Ishikawa (cell line): ENCODE measurements at regions not wholly inside any gene's neighbourhood (a gene's known extent, or its start where the extent isn't known, plus 50 kb on each side); places are given as distances from the start of the nearest gene placed in this dataset.

ENCODE experiments used
- CEBPB ChIP-seq: IDR thresholded peaks from 2 replicates; pipeline ENCODE4 v1.6.1; 2012
- CREB1 ChIP-seq: IDR thresholded peaks from 2 replicates; pipeline ENCODE4 v1.6.1; 2012; ENCODE audit warnings: low read depth
- EGR1 ChIP-seq: IDR thresholded peaks from 2 replicates; pipeline ENCODE4 v1.6.1; 2012
- EP300 ChIP-seq: IDR thresholded peaks from 2 replicates; pipeline ENCODE4 v1.6.1; 2012; ENCODE audit warnings: borderline replicate concordance
- FOXM1 ChIP-seq: IDR thresholded peaks from 2 replicates; pipeline ENCODE4 v1.6.1; 2012; ENCODE audit warnings: low read depth, borderline replicate concordance
- NFIC ChIP-seq: IDR thresholded peaks from 2 replicates; pipeline ENCODE4 v1.6.1; 2012
- RAD21 ChIP-seq: IDR thresholded peaks from 2 replicates; pipeline ENCODE4 v1.6.1; 2012; ENCODE audit warnings: low read depth
- REST ChIP-seq: IDR thresholded peaks from 2 replicates; pipeline ENCODE4 v1.6.1; 2012; ENCODE audit warnings: low read depth, mild to moderate bottlenecking
- TAF1 ChIP-seq: IDR thresholded peaks from 2 replicates; pipeline ENCODE4 v1.6.1; 2012; ENCODE audit warnings: low read depth, mild to moderate bottlenecking
- TCF12 ChIP-seq: IDR thresholded peaks from 2 replicates; pipeline ENCODE4 v1.6.1; 2012; ENCODE audit warnings: low read depth
- TEAD4 ChIP-seq: IDR thresholded peaks from 2 replicates; pipeline ENCODE4 v1.6.1; 2012
- YY1 ChIP-seq: IDR thresholded peaks from 2 replicates; pipeline ENCODE4 v1.6.1; 2012; ENCODE audit warnings: low read depth
- ZBTB7A ChIP-seq: IDR thresholded peaks from 2 replicates; pipeline ENCODE4 v1.6.1; 2012; ENCODE audit warnings: low read depth
- TF ChIP-seq, protein P1 (sequence below): IDR thresholded peaks from 2 replicates; pipeline ENCODE4 v1.6.1; 2012
- TF ChIP-seq, protein P2 (sequence below): IDR thresholded peaks from 2 replicates; pipeline ENCODE4 v1.6.1; 2012

GRCh38 chr16:55072976-55073375 lies 142.3 kb downstream of the IRX5 start:
- TF ChIP-seq, protein P1, sequence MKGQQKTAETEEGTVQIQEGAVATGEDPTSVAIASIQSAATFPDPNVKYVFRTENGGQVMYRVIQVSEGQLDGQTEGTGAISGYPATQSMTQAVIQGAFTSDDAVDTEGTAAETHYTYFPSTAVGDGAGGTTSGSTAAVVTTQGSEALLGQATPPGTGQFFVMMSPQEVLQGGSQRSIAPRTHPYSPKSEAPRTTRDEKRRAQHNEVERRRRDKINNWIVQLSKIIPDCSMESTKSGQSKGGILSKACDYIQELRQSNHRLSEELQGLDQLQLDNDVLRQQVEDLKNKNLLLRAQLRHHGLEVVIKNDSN: no peak
- TF ChIP-seq EGR1 (no peak), ZBTB7A (no peak), RAD21 (no peak)
- TF ChIP-seq, protein P2, sequence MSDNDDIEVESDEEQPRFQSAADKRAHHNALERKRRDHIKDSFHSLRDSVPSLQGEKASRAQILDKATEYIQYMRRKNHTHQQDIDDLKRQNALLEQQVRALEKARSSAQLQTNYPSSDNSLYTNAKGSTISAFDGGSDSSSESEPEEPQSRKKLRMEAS: no peak

DNA sequence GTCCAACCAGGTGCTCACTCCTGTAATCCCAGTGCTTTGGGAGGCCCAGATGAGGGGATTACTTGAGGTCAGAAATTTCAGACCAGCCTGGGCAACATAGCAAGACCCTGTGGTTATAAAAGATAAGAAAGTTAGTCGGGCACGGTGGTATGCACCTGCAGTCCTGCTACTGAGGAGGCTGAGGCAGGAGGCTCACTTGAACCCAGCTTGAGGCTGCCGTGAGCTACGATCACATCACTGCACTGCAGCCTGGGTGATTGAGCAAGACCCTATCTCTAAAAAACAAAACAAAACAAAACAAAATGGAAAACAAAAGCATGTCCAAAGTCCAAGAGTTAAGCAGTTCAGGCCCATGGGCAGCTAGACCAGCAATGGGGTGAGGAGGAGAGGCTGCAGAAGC lies 143.2 kb downstream of the IRX5 start:
- TF ChIP-seq, protein P1: no peak
- TF ChIP-seq ZBTB7A: no peak
- no peak for TF ChIP-seq RAD21
- no peak for TF ChIP-seq TEAD4
- TF ChIP-seq EP300: no peak
- TF ChIP-seq NFIC: no peak
- TF ChIP-seq, protein P2: no peak
- TF ChIP-seq TAF1: no peak

- TF ChIP-seq TCF12: no peak
- no peak for TF ChIP-seq CEBPB
- TF ChIP-seq REST: no peak
Observed at GRCh38 chr16:55076053-55076452, 145.4 kb downstream of the IRX5 start.

- TF ChIP-seq NFIC (no peak), TAF1 (no peak), FOXM1 (no peak), CEBPB (no peak), ZBTB7A (no peak), YY1 (no peak), CREB1 (no peak), TCF12 (no peak), TEAD4 (no peak), RAD21 (no peak), EP300 (no peak), REST (no peak), EGR1 (no peak)
- TF ChIP-seq, protein P2: no peak
- TF ChIP-seq, protein P1: no peak
Observed at GRCh38 chr16:55077266-55077665, 146.6 kb downstream of the IRX5 start.

GRCh38 chr16:55078153-55078552 lies 147.5 kb downstream of the IRX5 start:
- TF ChIP-seq YY1 (no peak), FOXM1 (no peak), REST (no peak), RAD21 (no peak), TAF1 (no peak), ZBTB7A (no peak), CREB1 (no peak), NFIC (no peak)
- TF ChIP-seq, protein P2: no peak
